Fibroblast of skin of left quadriceps (primary cell): ENCODE measurements at regions not wholly inside any gene's neighbourhood (a gene's known extent, or its start where the extent isn't known, plus 50 kb on each side); places are given as distances from the start of the nearest gene placed in this dataset.

ENCODE experiments used
- DNase-seq, 2 experiments: peaks; one replicate each; pipeline ENCODE4 v3.0.0-alpha.2; 2013; ENCODE audit warnings: low read depth in 2 of 2

DNA sequence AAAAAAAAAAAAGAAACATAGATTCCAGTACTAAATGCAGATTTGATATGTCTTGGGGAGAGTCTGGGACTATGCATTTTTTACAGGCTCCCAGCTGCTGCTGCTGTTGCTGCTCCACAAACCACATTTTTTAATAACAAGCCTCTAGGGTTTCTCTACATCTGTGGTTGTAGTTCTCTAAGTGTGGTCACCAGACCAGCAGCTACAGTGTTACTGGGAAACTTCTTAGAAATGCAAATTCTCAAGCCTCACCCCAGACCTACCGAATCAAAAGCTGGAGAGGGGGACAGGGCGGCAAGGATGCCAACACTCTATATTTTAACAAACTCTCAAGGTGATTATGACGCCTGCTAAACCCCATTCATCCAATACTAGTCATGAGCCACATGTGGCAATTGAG, 293.4 kb upstream of the PTGER4 start:
- DNase-seq = no peak

DNA sequence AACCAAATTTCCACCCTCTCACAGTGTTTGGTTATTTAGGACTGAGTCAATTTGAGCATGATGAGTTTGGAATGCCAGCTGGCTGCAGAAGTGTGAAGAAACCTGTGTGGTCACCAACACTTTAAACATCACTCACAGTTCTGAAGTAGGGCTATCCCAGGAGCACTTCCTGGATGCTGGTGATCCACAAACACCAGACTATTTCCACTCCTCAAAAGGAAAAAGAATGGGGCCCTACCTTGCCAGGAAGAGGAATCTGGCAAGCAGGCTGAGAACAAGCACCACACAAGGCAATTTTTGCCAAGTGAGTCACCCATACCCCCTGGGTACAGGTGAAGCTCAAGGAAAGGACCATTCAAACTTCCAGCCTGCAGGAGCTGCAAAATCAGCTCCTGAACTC, 294.2 kb upstream of the PTGER4 start:
- DNase-seq = no peak

DNA sequence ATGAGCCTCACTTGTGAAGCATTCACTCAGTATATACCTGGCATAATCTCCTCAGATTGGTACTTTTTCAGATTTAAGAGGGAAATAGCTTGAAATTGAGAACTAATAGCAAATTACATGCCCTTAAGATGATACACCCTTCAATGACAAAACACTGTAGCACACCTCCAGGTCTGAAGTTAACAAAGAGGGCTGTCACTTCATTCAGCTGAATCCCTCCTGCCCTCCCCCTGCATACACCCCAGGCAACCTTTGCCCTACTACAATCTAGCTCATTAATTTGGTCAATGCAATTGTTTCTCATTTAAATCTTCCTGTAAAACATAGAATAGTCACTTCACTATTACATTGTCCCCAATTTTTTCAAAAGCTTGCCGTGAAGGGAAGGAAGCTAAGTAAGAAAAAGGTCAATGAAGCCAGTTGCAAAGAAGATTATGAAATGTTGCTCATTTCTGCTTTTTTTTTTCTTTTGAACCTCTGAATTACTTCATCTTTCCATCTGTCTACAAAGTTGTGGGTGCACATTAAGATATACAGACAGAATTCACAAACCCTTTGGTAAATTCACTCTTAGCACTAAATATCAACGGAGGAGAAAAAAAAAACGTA, 294.8 kb upstream of the PTGER4 start:
- DNase-seq = no peak

DNA sequence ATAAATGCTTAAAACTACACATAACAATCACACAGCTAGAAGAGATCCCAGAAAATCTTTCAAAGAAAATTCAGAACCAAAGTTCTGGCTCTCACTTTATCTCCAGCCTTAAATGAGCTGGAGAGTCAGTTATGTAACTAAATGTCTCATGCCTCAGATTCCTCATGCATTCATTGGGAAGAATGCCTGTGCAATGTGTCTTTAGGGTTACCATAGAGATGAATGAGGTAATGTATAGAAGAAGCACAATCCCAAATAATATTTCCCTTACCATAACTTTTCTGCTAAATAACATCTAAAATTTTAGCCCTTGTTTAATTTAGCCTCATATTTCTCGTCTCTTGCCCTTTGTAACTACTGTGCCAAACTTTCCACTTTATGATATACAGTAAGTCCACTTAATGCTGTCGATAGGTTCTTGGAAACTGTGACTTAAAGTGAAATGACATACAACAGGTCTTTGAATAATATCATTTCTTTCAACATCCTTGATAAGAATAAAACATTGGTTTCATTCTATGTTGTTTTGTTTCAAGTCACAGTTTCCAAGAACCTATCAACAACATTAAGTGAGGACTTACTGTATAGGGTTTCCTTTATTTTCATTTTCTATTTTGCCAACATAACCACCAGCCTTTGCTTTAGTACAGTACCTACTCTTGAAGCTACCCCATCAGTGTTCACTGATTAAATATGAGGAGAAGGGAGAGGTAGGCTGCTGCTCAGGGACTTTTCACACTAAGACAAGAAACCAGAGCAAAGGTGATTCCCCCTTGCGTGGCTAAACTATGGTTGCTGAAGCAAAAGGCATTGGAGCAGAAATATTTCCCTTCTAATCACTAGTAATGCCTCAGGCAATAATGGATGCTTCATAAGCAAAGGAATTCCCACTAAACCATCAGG, 295.7 kb upstream of the PTGER4 start:
- DNase-seq = peak; percentile 38 to 42

DNA sequence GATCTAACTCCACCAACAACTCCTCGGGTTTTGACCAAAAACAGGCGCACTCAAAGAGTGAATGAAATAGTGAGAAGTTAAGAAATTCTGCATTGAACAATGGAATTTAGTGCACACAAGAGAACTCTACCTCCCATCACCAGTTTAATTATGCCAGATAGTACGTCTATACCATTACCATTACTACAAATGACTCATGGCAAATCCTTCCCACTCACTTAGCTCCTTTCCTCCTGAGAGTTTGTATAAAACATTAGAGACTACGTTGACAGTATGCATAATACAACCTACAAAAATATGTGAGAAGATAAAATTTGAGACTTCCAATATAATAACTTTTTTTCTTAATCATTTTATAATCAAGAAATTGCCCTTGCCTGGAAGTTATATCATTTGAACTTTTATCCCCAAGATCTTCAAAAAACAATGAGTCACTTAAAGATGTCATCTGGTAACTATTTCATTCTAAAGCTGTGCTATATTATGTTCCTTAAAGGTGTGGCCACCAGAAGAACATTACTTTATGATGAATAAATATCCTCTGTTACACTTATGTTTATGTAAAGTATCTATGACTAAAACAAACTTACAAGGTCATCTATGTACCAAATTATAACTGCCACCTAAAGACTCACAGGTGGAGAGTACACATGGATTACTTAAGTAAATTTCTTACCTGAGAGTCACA, 297.9 kb upstream of the PTGER4 start:
- DNase-seq = no peak

DNA sequence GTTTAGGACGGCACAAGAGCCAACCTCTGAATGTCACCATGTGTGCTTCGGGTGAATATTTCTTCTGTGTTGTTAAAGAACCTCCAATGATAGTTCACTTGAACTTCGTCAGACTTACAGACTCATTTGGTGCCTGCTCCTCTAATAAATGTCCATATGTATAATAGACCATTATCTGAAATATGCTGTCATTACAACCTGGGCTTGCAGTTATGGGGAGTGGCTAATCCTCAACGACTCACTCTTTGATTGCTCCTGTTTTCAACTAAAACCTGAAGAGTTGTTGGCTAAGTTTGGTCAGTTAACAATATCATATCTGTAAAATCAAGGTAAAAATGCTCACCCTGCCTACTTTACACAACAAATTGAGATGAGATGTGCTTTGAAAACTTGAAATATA, 298.7 kb upstream of the PTGER4 start:
- no peak for DNase-seq

DNA sequence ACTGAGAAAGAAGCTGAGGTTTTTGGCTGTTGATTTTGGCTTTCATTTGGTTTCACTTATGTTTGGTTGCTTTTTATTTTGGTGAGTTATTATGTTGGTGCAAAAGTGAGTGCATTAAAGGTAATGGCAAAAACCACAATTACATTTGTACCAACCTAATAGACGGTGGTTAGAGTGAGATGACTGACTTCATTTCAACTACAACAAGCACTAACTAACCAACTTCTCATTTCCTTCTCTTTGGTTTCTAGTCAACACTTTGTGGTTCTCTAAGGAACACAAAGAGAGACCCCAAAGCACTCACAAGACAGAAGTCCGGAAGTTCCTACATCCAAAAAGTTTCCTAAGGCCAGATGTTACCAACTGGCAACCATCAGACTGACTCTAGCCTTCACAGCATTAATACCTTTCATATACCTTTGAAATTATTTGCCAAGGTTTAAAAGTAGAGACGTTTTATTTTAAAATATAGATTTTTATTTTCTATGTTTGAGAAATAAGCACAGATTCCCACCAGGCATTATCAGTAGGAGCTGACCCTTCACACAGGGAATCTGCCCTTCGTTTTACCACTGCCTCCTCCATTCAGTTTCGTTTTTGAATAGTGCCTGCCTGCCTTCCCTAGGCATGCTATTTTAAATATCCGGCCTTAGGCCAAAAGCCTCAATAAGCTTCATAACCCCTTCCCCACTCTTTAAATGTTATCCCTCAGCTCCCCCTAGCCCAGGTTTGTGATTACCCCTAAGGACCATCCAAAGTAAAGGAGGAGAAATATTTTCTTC, 301.1 kb upstream of the PTGER4 start:
- DNase-seq = no peak

DNA sequence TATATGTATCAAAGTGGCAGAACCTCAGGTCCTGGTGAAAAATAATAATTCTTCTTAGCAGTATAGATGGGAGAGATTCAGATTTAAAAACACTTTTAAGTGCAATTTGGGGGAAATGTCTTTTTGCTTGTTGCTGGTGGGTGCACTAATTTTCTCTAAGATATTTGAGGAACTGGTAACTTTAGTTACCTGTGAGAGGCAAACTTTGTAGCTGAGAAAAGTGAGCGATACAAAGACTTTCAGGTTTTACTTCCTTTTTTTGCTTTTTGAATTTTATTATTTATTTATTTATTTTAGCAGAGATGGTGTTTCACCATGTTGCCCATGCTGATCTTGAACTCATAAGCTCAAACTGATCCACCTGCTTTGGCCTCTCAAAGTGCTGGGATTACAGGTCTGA, 303.1 kb upstream of the PTGER4 start:
- DNase-seq = no peak

DNA sequence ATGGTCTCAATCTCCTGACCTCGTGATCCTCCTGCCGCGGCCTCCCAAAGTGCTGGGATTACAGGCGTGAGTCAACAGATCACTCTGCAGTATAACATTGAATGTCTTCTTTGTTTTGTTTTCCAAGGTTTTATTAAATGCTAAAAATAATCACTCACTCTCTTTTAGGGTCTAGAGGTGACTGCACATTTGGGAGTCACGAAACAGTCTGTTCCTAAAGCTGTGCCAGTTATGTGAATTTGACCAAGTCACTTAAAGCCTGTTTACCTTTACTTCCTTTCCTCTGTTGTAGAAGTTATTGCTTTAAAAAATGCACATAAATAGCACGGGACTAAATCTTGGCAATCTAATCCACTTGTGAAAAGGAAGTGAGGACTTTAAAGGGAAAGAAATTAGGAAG, 304.9 kb upstream of the PTGER4 start:
- no peak for DNase-seq

DNA sequence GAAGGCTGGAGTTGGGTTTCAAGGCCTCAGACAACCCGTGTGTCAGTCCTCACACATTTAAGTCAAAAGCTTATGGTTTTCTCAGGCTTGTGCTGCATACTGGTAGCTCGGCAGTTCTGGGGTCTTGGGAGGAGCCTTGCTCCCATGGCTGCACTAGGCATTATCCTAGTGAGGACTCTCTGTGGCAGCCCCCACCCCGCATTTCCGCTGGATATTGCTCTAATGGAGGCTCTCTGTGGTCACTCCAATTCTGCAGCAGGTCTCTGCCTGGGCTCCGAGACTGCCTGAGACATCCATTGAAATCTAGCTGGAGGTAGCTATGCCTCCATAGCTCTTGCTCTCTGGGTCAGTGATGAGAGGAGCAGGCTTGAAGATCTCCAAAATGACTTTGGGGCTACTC, 311.5 kb upstream of the PTGER4 start:
- no peak for DNase-seq

DNA sequence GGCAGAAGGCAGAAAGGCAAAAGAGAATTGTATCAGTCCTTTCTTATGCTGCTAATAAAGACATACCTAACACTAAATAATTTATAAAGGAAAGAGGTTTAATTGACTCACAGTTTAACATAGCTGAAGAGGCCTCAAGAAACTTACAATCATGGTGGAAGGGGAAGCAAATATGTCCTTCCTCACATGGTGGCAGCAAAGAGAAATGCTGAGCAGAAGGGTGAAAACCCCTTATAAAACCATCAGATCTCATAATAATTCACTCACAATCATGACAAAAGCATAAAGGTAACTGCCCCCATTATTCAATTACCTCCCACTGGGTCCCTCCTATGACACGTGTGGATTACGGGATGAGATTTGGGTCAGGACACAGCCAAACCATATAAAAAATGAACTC, 312.5 kb upstream of the PTGER4 start:
- no peak for DNase-seq

DNA sequence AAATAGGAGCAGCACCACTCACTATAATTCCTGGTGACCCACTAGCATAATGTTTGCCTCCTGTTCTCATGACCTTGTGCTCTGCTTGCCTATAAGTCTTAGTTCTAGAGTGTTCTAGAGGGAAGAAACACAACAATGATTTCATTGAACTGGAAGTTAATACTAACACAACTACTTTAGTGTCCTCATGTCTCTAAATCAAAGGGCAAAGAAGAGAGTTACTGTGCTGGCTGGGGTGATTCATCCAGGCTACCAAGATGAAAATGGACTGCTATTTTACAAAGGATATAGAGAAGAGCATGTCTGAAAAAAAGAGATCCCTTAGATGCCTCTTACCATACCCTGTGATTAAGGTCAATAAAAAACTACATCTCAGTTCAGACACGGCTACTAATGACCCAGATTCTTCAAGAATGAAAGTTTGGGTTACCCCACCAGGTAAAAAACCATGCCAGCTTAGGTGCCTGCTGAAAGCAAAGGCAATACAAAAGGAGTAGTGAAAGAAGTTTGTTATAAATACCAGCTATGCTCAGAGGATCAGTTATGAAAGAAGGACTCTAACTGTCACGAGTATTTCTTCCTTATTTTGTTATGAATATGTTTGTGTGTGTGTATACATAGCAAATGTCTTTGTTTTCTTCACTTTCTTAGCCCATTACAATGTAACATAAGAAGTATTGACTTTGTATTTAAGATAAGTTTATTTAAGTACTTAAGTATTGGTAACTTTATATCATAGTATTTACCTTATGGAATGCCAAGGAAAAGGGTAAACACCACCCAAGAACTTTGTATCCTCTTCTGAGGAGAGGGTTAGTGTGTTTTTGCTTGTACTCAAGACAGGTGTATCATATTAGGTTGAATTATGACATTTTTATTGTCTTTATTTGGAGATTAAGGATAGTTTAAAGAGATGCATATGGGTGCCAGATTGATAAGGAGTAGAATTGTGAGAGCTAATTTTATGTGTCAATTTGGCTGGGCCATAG, 314.1 kb upstream of the PTGER4 start:
- DNase-seq = no peak

DNA sequence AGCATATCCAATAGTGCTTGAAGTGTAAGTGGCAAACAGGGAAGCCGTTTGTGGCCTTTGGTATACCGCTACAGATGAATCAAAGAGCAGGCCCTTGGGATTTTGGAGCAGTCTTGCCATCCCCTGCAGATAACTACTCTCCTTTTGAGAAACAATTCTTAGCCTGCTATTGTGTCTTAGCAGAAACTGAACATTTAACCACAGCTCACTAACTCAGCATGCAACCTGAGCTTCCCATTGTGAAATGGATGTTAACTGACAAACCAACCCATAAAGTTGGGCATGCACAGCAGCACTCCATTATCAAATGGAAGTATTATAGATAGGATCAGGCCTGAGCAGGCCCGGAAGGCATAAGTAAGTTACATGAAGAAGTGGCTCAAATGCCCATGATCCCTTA, 315.3 kb upstream of the PTGER4 start:
- DNase-seq = no peak

DNA sequence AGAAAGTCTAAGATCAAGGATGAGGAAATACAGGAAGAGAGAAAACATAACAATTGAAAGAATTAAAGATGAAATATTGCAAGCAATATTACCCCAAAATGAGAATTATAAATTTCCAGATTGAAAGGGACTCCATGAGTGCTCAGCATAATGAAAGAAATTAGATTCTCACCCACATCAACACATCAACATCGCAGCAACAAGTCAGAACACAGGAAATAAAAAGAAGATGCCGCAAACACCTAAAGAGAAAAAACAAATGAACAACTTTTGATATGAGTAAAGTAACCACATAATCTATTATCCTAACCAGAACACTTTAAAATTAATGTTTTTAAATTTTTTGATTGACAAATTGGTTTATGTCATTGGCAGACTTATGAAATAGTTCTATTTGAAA, 318.3 kb upstream of the PTGER4 start:
- no peak for DNase-seq

DNA sequence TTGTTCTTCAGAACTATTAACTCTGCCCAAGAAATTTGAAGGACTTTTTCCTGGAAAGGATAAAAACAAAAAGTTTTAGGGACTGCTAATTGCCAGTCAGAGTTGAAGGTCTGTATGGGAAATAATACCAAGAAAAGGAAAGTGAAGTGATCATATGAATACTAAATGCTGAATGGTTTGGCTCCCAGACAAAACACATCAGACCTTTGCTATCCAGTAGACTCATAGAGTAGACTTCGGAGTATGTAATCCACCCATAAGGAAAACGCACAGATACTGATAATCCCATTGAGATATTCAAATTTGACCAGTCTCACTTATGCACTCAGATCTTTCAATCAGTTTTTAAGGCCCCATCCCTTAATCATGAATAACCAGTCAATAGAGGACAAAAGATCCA, 319.0 kb upstream of the PTGER4 start:
- no peak for DNase-seq

DNA sequence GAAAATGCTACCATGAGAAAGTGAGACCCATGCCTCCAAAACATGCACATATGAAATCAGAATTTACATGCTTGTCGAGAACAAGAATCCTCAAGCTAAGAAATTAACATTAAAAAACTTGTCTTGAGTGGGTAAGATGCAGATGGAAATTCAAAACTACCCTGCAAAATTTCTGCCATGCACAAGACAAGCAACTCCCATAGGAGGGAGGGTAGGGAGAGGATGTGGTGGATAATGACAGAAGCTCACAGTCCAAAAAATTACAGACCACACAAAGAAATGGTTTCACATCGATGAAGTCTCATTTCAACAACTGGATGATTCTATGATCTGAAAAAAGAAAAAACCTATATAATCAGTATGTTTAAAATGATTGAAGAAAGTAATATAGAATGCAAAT, 319.9 kb upstream of the PTGER4 start:
- DNase-seq = no peak

DNA sequence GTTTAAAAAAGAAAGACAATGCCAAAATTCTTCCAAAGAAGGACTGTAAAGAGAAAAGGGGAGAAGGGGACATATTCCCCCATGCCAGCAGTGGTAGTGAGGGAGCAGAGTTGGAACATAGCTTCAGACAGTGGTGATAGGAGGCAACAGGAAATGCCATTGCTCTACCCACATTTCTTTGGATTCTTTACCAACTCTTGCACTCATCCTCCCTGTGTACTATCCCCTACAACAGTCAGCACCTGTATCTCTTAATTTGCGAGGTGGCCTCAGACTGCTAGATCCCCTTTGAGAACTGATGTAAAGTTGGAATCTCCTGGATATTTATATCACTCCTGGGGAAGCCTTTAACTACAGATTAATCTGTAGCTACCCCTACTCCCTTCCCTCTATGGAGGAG, 320.6 kb upstream of the PTGER4 start:
- no peak for DNase-seq

DNA sequence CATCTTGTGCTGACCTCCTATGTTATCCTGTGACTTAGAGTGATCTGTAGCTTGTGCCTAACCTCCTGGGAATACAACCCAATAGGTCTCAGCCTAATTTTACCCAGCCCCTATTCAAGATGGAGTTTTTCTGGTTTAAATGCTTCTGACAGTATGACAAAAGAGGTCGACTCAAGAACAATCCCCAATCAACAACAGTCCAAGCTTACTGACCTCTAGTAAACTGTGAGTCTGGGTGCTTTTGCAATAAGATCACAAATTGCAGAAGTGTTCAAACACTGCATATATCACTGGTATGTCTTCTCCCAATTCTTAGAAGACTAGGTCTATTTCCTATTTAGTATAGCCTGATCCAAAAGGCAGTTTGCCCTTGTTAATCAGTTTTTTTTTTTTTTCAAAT, 323.5 kb upstream of the PTGER4 start:
- DNase-seq = no peak

DNA sequence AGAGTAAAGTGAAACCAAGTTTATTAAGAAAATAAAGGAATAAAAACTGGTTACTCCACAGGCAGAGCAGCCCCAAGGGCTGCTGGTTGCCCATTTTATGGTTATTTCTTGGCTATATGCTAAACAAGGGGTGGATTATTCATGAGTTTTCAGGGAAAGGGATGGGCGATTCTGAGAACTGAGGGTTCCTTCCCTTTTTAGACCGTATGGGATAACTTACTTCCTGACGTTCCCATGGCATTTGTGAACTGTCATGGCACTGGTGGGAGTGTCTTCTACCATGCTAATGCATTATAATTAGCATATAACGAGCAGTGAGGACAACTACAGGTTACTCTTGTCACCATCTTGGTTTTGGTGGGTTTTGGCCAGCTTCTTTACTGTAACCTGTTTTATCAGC, 323.9 kb upstream of the PTGER4 start:
- DNase-seq = no peak

DNA sequence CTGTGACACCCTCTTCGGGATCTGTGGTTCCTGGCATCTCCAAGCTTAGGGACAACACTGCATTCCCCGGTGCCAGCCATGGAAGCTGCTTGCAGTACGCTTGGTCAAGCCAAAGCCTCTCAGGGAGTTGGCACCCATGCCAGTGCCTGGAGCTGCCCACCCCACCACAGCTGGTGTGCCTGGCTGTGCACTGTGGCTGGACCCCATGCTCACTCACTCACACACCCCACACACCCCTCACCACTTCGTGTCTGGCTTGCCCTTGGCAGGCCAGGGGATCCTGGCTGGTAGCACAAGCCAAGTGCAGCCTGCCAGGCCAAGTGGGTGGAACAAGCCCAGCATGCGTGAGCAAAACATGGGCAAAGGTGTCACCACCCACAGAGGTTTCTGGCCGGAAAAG, 324.5 kb upstream of the PTGER4 start:
- DNase-seq = no peak

DNA sequence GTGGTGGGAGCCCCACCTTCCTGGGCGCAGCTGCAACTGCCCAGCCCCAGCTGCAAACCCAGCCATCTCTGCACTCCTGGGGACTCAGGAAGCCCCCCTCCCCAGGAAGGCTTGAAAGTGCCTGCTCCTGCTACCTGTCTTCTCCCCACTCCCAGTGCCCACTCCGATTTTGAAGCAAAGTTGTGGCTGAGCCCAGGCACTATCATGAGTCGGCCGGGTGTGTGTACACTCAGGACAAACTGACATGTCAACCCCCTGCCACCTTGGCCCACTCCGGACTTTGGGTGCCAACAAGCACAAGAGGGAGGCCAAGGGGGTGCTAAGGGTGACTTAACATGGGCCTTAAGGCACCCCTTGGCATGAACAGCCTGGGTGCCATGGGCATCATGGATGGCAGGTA, 325.5 kb upstream of the PTGER4 start:
- no peak for DNase-seq
